ENCODE measurements at regions not wholly inside any gene's neighbourhood (a gene's known extent, or its start where the extent isn't known, plus 50 kb on each side); places are given as distances from the start of the nearest gene placed in this dataset.
A peak's percentile ranks its signal among the peaks of the same experiment; 100 is the strongest.

GRCh38 chr14:32020882-32021281 lies 56.2 kb upstream of the ARHGAP5 start (continued):
- TF ChIP-seq IFI16 (CRISPR knock-in tag; IDR thresholded peaks at IDR 0.05) (peak; percentile 97), SFPQ (IDR thresholded peaks at IDR 0.05; ENCODE audit: low read depth, low read length) (no peak), NCOA1 (IDR thresholded peaks at IDR 0.05; ENCODE audit: low read depth) (no peak), GATAD2A (IDR thresholded peaks at IDR 0.05) (no peak), ZHX1 (conservative IDR thresholded peaks at IDR 0.05; ENCODE audit: low read length) (no peak), SRF (CRISPR knock-in tag; IDR thresholded peaks at IDR 0.05) (0 out of 4 replicates have a peak, but pooled peaks of 1 of the 2 experiments have one; percentile 36), ARID1B (IDR thresholded peaks at IDR 0.05) (peak; percentile 73), E4F1 (CRISPR knock-in tag; IDR thresholded peaks at IDR 0.05; ENCODE audit: borderline replicate concordance) (no peak), ZNF780A (CRISPR knock-in tag; IDR thresholded peaks at IDR 0.05) (no peak), GTF2B (IDR thresholded peaks at IDR 0.05; ENCODE audit: extremely low read depth, insufficient read length) (no peak), ZBTB9 (CRISPR knock-in tag; IDR thresholded peaks at IDR 0.05) (peak; percentile 56; the same call in 1 of the 2 replicates), NR2C2 (CRISPR knock-in tag; IDR thresholded peaks at IDR 0.05) (no peak), NR2C2 (tag; IDR thresholded peaks at IDR 0.05) (peak; percentile 43; the same call in 1 of the 2 replicates), NFIX (CRISPR knock-in tag; IDR thresholded peaks at IDR 0.05; ENCODE audit: low read depth) (no peak), ZNF280A (IDR thresholded peaks at IDR 0.05; ENCODE audit: low read depth, partially characterized antibody) (no peak), FIP1L1 (IDR thresholded peaks at IDR 0.05; ENCODE audit: low read depth, low read length, poor library complexity, severe bottlenecking) (no peak), SP2 (IDR thresholded peaks at IDR 0.05; ENCODE audit: extremely low read depth, low read depth, low read length, poor library complexity, severe bottlenecking) (no peak)
